K562 (cell line): ENCODE measurements at regions not wholly inside any gene's neighbourhood (a gene's known extent, or its start where the extent isn't known, plus 50 kb on each side); places are given as distances from the start of the nearest gene placed in this dataset.
"Not testable (repeated sequence)": the region's sequence is repeated elsewhere in the genome, so short reads cannot be mapped to it uniquely, and the experiment has no call there.

ENCODE experiments used
- ATAC-seq: fragments of 200-7000 bp; cut with Tn5 transposase; 3 replicates; pipeline ENCODE4 v1.9.1; 2020; ENCODE audit warnings: moderate library complexity
- BruUV-seq: library from RNA; stranded (reverse); fragments of 400-500 nt; replicated peaks from 2 replicates; lab custom pipeline; 2021; lab: Mats Ljungman, UMichigan
- CTCF ChIA-PET: fragments of 300-600 bp; formaldehyde crosslinking; extraction: SDS; loops from one replicate; lab custom pipeline; 2021; ENCODE audit warnings: low intra/inter-chr PET ratio; lab: Yijun Ruan, JAX
- POLR2A ChIA-PET: fragments of 300-600, 350-650 bp; sonication (Branson Sonifier 250); formaldehyde crosslinking; extraction: SDS; loops from one replicate; lab custom pipeline; 2021; ENCODE audit warnings: antibody characterized with exemption, inconsistent platforms; lab: Yijun Ruan, JAX
- DNase-seq, 4 experiments: peaks; one replicate each; pipeline versions ENCODE4 v3.0.0 to v3.0.0-alpha.2; 2011 to 2018; ENCODE audit warnings: low spot score in 3 of 4, mixed read lengths in 3 of 4; ENCODE audit errors: extremely low read depth in 1 of 4
- FAIRE-seq: peaks from 2 replicates; lab custom pipeline; 2011; peaks lifted over from hg19 to GRCh38; lab: Jason Lieb, UNC
- H2AFZ ChIP-seq: 2 replicates; pipeline ENCODE4 v1.6.0; 2011; ENCODE audit warnings: low read depth, low read length, control low read depth, inconsistent platforms
- H3K27ac ChIP-seq: fragments of 200-600 bp; 3 replicates; pipeline ENCODE4 v1.8.0; 2011; ENCODE audit warnings: low read depth, mild to moderate bottlenecking, control low read depth, inconsistent platforms, low read length, moderate library complexity, mixed read lengths; ENCODE audit errors: extremely low read depth
- H3K27me3 ChIP-seq, 2 experiments: fragments of 300-600 bp in 1 of 2; 2 replicates in 1 of 2; 3 replicates in 1 of 2; pipeline versions ENCODE4 v1.6.0 to v1.8.0; 2011; ENCODE audit warnings: inconsistent platforms in 2 of 2, low read length in 2 of 2, mild to moderate bottlenecking in 1 of 2, mixed read lengths in 1 of 2, moderate library complexity in 1 of 2; ENCODE audit not compliant: control insufficient read depth in 2 of 2, insufficient read depth in 2 of 2
- H3K36me3 ChIP-seq: fragments of 300-600 bp; 3 replicates; pipeline ENCODE4 v1.8.0; 2011; ENCODE audit warnings: mild to moderate bottlenecking, low read length, inconsistent platforms; ENCODE audit not compliant: control insufficient read depth, insufficient read depth
- H3K4me1 ChIP-seq, 2 experiments: fragments of 200-600 bp in 1 of 2; replicated peaks in 1 of 2; 2 replicates in 1 of 2; 3 replicates in 1 of 2; pipeline versions ENCODE4 v1.5.1 to v1.8.0; 2011; ENCODE audit warnings: inconsistent platforms in 2 of 2, low read length in 2 of 2, mild to moderate bottlenecking in 1 of 2, mixed read lengths in 1 of 2, moderate library complexity in 1 of 2; ENCODE audit not compliant: control insufficient read depth in 2 of 2, insufficient read depth in 2 of 2
- H3K4me2 ChIP-seq: 2 replicates; pipeline ENCODE4 v1.6.1; 2011; ENCODE audit warnings: low read length, control low read depth, inconsistent platforms, mixed read lengths; ENCODE audit not compliant: insufficient read depth
- H3K4me3 ChIP-seq: fragments of 200-600 bp; sonication (generic), shearing (Covaris generic); 2 replicates; pipeline ENCODE4 v1.5.1; 2016; ENCODE audit warnings: control low read depth, inconsistent platforms
- H3K79me2 ChIP-seq: fragments of 200-600 bp; 3 replicates; pipeline ENCODE4 v1.8.0; 2011; ENCODE audit warnings: low read length, inconsistent platforms; ENCODE audit not compliant: control insufficient read depth, insufficient read depth
- H3K9ac ChIP-seq, 2 experiments: 2 replicates each; pipeline versions ENCODE4 v1.6.0 to v1.6.1; 2011; ENCODE audit warnings: low read depth in 2 of 2, low read length in 2 of 2, control low read depth in 1 of 2, inconsistent platforms in 1 of 2, mild to moderate bottlenecking in 1 of 2, mixed read lengths in 1 of 2; ENCODE audit not compliant: insufficient read depth in 1 of 2
- H3K9me1 ChIP-seq: one replicate; pipeline ENCODE4 v1.6.0; 2011; ENCODE audit warnings: inconsistent platforms, mild to moderate bottlenecking, low read length, moderate library complexity; ENCODE audit not compliant: control insufficient read depth, insufficient read depth
- H3K9me3 ChIP-seq: replicated peaks from 2 replicates; pipeline ENCODE4 v1.5.1; 2011; ENCODE audit warnings: low read depth, low read length, inconsistent platforms; ENCODE audit not compliant: control insufficient read depth, insufficient read depth
- H4K20me1 ChIP-seq: replicated peaks from 2 replicates; pipeline ENCODE4 v1.6.1; 2011; ENCODE audit warnings: low read length, inconsistent platforms, mixed read lengths; ENCODE audit not compliant: control insufficient read depth, insufficient read depth
- BCLAF1 ChIP-seq, 2 experiments: fragments of 450-650 bp in 1 of 2; IDR thresholded peaks; 2 replicates each; pipeline ENCODE4 v1.6.1; 2011 to 2017; ENCODE audit warnings: low read depth in 2 of 2, antibody characterized with exemption in 1 of 2, borderline replicate concordance in 1 of 2, low read length in 1 of 2, mild to moderate bottlenecking in 1 of 2, mixed read lengths in 1 of 2; ENCODE audit not compliant: control insufficient read depth in 1 of 2
- EGR1 ChIP-seq: fragments of 450-650 bp; conservative IDR thresholded peaks from 2 replicates; pipeline ENCODE4 v1.6.1; 2017; ENCODE audit warnings: mild to moderate bottlenecking
- ETS1 ChIP-seq: conservative IDR thresholded peaks from 2 replicates; pipeline ENCODE4 v1.6.1; 2011; ENCODE audit warnings: low read depth, mild to moderate bottlenecking, low read length; ENCODE audit not compliant: control insufficient read depth
- GTF2B ChIP-seq: IDR thresholded peaks from 2 replicates; pipeline ENCODE4 v1.6.1; 2011; ENCODE audit not compliant: insufficient read length; ENCODE audit errors: extremely low read depth
- SMAD1 ChIP-seq: fragments of 150-350 bp; IDR thresholded peaks from 2 replicates; pipeline ENCODE4 v1.6.1; 2014; ENCODE audit warnings: low read length, low read depth; ENCODE audit not compliant: partially characterized antibody
- THRB ChIP-seq: fragments of 450-650 bp; formaldehyde crosslinking; conservative IDR thresholded peaks from 2 replicates; pipeline ENCODE4 v1.4.0; 2022; ENCODE audit warnings: mild to moderate bottlenecking, missing genetic modification characterization
- ZNF436 ChIP-seq: fragments of 250-450, 450-650 bp; sonication (Bioruptor Pico); formaldehyde crosslinking; IDR thresholded peaks from 2 replicates; pipeline ENCODE4 v1.7.0; 2020; ENCODE audit warnings: mild to moderate bottlenecking
- ZNF583 ChIP-seq: fragments of 250-450 bp; sonication (Bioruptor Pico); IDR thresholded peaks from 2 replicates; pipeline ENCODE4 v1.4.0; 2020
- WGBS: fragments of 100-300 bp; shearing (Covaris generic); methylation state at CpG from one replicate; pipeline ENCODE4 v1.1.6; 2016; ENCODE audit warnings: low coverage, mixed read lengths; ENCODE audit not compliant: insufficient coverage; ENCODE audit errors: missing lambda C conversion rate; 5-methylcytosine and 5-hydroxymethylcytosine counted together
- in situ Hi-C: fragments of 300-500 bp; cut with MboI; formaldehyde crosslinking; loops from 4 replicates; pipeline ENCODE4 v1.15.0; 2018; ENCODE audit warnings: inconsistent platforms, mixed read lengths
- intact Hi-C: fragments of 100-400 bp; cut with micrococcal nuclease; formaldehyde crosslinking; loops from 2 replicates; pipeline ENCODE4 v1.14.2; 2022

GRCh38 chr7:23898619-23899018 is 188.6 kb downstream of the STK31 start:
- no TSS peak for BruUV-seq
- ChIA-PET POLR2A (no interaction called here), CTCF (no interaction called here)
- Histone ChIP-seq H3K9me3 (no peaks in the 10 kb centered on the region), H3K27me3 (peaks cover 2 to 19% of the 10 kb centered on the region in 2 experiments; a peak in 2 of 5 replicates), H4K20me1 (no peaks in the 10 kb centered on the region), H3K79me2 (no peaks in the 10 kb centered on the region), H3K9me1 (no peaks in the 10 kb centered on the region), H3K4me1 (no peaks in the 10 kb centered on the region; a peak in 1 of 5 replicates), H3K4me3 (no peak overlapping the region), H3K36me3 (no peaks in the 10 kb centered on the region), H2AFZ (no peak overlapping the region), H3K27ac (no peak overlapping the region), H3K4me2 (no peak overlapping the region), H3K9ac (no peak overlapping the region)
- DNase-seq: no peak
- in situ Hi-C loops (no loop called here), intact Hi-C loops (no loop called here)
- TF ChIP-seq ZNF436: no peak
- no peak for TF ChIP-seq EGR1
- no peak for TF ChIP-seq ETS1
- TF ChIP-seq BCLAF1 (IDR thresholded peaks at IDR 0.05; ENCODE audit: borderline replicate concordance in 1 of 2, control insufficient read depth in 1 of 2, low read depth in 2 of 2, low read length in 1 of 2): no peak
- no peak for TF ChIP-seq SMAD1
- TF ChIP-seq THRB (CRISPR knock-in tag): no peak
- no peak for TF ChIP-seq ZNF583 (CRISPR knock-in tag)
- TF ChIP-seq GTF2B: no peak
- no peak for FAIRE-seq
- ATAC-seq: no peak

GRCh38 chr7:23904901-23905300 is 194.9 kb downstream of the STK31 start:
- H3K9ac ChIP-seq, ATAC-seq, H3K27ac ChIP-seq, H3K36me3 ChIP-seq, BruUV-seq, H3K9me3 ChIP-seq, intact Hi-C loops, H3K4me3 ChIP-seq, H3K4me2 ChIP-seq, DNase-seq, H4K20me1 ChIP-seq, CTCF ChIA-PET, in situ Hi-C loops, FAIRE-seq, H3K9me1 ChIP-seq, H2AFZ ChIP-seq, H3K4me1 ChIP-seq, H3K79me2 ChIP-seq: not testable (repeated sequence)
- WGBS: 14% methylated on average over 21 of the region's 30 CpGs
- H3K27me3 ChIP-seq: peaks cover 3 to 11% of the 10 kb centered on the region in 2 experiments; a peak in 3 of 5 replicates
- POLR2A ChIA-PET: interaction anchor here (1.4 kb wide), 2 partner anchors 13 to 34 kb away, joined by 3 read pairs; no protein-coding TSS in a partner anchor
